ENCODE measurements at regions not wholly inside any gene's neighbourhood (a gene's known extent, or its start where the extent isn't known, plus 50 kb on each side); places are given as distances from the start of the nearest gene placed in this dataset.

DNA sequence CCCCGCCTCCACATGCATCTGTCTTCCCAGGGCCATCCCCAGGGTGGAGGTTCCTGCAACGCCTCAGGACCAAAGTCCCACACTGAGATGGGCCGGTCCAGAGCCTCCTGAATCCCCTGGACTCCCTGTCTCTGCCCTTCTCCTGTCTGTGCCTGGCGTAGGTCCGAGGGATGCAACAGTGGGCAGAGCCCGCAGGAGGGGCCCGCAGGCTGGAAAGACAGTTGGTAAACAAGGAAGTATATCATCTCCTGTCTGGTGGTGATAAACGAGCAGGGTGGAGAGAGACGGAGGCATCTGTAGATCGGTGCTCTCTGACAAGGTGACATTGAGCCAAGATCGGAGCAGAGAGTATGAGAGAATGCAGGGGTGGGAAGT lies 72.6 kb upstream of the RAB6C start:
- intact Hi-C loops (cut with micrococcal nuclease), result no loop called here
- ChIA-PET POLR2A (no interaction called here), CTCF (interaction anchor here (0.6 kb wide), 1 partner anchor 1147 kb away, joined by 4 read pairs; no protein-coding TSS in a partner anchor)
- no peak for DNase-seq
- no peaks in the 10 kb centered on the region for H3K36me3 Mint-ChIP-seq
- no peak overlapping the region for H3K27ac Mint-ChIP-seq
- H3K4me3 Mint-ChIP-seq, result no peak overlapping the region
- H3K9me3 Mint-ChIP-seq, result no peaks in the 10 kb centered on the region
- peaks cover 10% of the 10 kb centered on the region for H3K27me3 Mint-ChIP-seq
- H3K4me1 Mint-ChIP-seq (ENCODE audit: low read depth), result no peaks in the 10 kb centered on the region

DNA sequence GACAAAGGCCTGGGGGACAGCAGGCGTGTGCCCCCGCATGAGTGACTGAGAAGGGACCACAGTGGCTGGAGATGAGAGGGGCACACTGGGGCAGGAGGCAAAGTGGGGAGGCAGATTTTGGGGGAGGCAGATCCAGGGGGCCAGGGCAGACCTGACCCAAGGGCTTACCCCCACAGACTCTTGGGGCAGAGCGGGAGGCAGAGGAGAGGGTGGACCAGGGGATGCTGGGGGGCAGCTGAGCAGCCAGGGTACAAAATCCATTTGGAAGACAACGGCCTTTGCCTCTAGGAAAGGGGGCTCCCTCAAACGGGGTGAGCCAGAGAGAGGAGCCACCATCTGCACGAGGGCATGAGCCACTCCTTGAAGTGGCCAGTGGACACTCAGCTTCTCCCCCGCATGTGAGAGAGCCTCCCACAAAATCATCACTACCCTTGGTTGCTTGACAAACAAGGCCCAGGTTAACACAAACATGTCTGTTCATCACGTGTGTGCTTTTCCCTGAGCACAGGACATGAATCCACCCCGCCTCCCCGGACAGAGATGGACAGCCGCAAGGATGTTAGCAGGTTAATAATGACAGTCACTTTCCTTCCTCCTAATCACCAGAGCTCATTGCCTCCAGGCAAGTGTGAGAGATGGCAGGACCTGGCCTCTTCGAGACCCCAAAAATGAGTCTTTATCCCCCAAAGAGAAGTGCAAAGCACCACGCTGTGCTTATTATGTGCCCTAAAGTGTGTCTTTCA lies 72.0 kb upstream of the RAB6C start:
- Mint-ChIP-seq H3K4me3 (no peak overlapping the region), H3K27me3 (peaks cover 10% of the 10 kb centered on the region), H3K4me1 (ENCODE audit: low read depth) (no peaks in the 10 kb centered on the region), H3K27ac (no peak overlapping the region), H3K9me3 (no peaks in the 10 kb centered on the region), H3K36me3 (no peaks in the 10 kb centered on the region)
- ChIA-PET CTCF (interaction anchor here (0.6 kb wide), 1 partner anchor 1147 kb away, joined by 4 read pairs; no protein-coding TSS in a partner anchor), POLR2A (no interaction called here)
- intact Hi-C loops (cut with micrococcal nuclease), result no loop called here
- no peak for DNase-seq

DNA sequence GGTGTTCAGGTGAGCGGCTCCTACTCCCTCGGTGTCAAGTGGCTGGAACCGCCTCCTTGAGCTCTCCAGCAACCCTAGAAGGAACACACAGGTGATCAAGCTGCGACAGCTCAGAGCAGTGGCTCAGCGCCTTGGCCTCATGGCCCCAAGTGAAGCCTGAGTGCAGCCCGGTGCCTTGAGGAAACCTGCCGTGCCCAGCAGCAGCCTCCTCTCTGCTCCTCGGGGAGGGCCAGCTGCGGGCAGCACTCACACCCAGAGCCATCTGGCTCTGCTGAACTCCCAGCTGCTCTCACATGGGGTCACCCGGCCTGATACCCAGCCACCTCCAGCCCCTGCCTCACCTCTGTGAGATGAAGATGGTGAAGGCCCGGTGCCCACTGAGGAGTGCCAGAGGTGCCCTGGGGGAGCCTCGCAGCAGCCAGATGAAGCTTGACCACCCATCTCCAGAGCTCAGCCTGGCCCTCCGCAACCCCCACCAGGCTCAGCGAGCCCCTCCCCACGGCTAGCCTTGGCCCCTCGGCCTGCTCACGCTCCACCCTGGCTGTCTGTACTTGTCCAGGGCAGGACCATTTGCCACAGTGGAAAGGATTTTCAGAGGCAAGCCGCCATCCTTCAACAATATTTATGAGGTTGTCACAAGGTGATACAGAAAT lies 70.6 kb upstream of the RAB6C start:
- H3K9me3 Mint-ChIP-seq, result no peaks in the 10 kb centered on the region
- intact Hi-C loops (cut with micrococcal nuclease), result no loop called here
- H3K27me3 Mint-ChIP-seq, result peaks cover 10% of the 10 kb centered on the region
- ChIA-PET POLR2A (no interaction called here), CTCF (no interaction called here)
- no peaks in the 10 kb centered on the region for H3K36me3 Mint-ChIP-seq
- H3K4me3 Mint-ChIP-seq, result no peak overlapping the region
- H3K4me1 Mint-ChIP-seq (ENCODE audit: low read depth), result no peaks in the 10 kb centered on the region
- no peak for DNase-seq
- H3K27ac Mint-ChIP-seq, result no peak overlapping the region

DNA sequence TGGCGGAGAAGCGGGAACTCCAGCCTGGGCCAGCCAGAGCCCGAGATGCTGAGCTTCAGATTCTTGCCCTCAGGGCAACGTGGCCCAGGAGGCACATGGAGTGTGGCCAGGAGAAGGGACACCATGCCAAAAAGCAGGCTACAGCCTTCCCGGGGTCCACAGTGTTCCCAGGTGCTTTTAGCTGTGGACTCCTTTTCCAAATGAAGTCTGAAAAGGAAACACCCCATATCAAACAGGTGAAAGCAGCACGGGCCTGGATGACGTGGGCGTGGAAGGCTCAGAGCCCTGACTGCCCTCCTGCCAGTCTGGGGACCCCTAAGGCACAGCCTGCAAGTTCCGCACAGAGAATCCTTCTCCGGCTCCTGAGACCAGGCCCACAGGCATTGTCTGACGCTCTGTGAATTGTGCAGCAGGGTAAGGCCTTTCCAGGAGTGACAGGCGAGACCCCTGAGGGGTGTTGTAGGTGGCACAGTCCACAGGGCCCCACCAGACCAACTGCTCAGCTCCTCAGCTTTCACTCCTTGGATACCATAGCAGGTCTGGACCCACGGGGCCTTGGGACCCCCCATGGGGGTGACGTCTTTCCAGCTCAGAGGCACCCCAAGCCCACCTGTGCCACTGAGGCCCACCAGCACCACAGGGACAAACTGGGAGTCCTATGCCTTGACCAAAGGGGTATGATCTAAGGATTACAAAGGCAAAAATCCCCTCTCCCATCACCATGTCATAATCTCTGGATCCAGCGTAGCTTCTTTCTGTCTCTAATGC lies 69.6 kb upstream of the RAB6C start:
- H3K27me3 Mint-ChIP-seq, result peaks cover 10% of the 10 kb centered on the region
- CTCF ChIA-PET, result no interaction called here
- no peaks in the 10 kb centered on the region for H3K36me3 Mint-ChIP-seq
- POLR2A ChIA-PET, result no interaction called here
- DNase-seq, result no peak
- intact Hi-C loops (cut with micrococcal nuclease), result no loop called here
- no peak overlapping the region for H3K27ac Mint-ChIP-seq
- H3K4me1 Mint-ChIP-seq (ENCODE audit: low read depth), result no peaks in the 10 kb centered on the region
- H3K9me3 Mint-ChIP-seq, result no peaks in the 10 kb centered on the region
- no peak overlapping the region for H3K4me3 Mint-ChIP-seq

DNA sequence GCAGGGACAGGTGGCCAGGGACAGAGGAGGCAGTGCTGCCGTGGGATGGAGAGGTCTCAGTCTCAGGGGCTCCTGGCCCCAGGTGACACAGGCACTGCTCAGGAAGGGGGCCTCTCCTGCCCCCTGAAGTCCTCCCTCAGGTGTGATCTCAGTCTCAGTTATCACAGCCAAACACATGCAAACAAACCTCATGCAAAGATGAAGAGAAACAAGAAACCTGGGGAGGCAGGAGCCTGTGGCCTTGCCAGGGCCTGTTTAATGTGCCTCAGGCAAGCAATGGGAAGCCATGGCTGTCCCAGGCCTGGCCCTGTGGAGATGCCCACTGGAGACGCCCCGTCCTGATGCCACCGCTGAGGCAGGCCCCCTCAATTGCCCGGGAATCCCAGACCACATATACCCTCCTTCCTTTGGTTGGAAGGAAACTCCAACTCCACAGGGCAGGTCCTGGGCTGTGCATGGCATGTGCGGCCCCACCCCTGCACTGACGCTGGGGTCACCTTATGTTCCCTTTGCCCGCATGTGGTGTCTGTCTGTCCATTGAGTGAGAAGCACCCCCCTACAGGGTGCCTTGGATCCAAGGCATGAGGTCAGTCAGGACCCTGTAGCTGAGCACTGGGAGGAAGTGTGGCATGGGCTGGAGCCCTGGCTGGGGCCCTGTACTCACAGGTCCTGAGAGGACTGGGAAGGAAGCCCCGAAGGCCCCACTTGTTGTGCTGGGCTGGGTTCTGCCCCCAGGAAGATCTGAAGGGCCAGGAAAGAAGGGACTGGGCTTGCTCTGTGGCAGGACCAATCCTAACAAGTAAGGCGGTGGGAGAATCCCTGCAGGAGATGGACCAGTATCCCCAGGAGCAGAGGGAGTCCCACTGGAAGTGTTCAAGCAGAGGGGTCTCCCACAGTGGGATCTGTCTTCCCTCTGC lies 68.8 kb upstream of the RAB6C start:
- no peak for DNase-seq
- Mint-ChIP-seq H3K36me3 (no peaks in the 10 kb centered on the region), H3K4me1 (ENCODE audit: low read depth) (no peaks in the 10 kb centered on the region), H3K27me3 (peaks cover 7% of the 10 kb centered on the region), H3K4me3 (no peak overlapping the region), H3K9me3 (no peaks in the 10 kb centered on the region), H3K27ac (no peak overlapping the region)
- ChIA-PET CTCF (no interaction called here), POLR2A (no interaction called here)
- intact Hi-C loops (cut with micrococcal nuclease), result no loop called here

DNA sequence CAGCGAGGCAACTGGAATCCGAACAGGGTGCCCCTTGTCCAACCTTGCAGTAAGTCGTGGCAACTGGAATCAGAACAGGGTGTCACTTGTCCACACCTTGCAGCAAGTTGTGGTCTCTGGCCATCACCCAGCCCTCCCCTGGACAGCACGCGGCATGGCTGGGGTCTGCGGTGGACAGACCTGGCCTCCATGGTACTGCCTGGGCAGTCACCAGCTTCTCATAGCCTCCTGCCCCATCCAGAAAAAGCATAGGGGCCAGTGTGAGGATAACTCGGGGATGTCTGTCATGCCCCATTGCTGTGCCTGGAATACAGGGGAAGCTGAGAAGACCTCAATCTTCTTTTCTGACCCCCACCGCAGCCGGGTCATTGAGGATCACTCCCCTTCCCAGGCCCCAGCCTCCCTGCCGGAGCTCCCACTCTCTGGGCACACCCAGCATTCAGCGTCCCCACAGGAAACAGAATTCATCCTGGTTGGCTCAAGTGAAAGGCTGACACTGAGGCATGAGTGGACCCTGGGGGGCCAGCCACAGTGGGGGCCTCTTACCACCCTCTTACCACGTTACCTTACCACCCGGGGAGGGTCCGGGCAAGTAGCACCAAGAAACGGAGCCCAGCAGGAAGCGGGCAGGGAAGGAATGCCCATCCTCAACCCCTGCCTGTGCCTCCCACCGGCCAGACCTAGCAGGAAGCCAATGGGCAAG lies 68.0 kb upstream of the RAB6C start:
- Mint-ChIP-seq H3K4me1 (ENCODE audit: low read depth) (no peaks in the 10 kb centered on the region), H3K9me3 (no peaks in the 10 kb centered on the region), H3K27me3 (peaks cover 7% of the 10 kb centered on the region), H3K36me3 (no peaks in the 10 kb centered on the region), H3K27ac (no peak overlapping the region), H3K4me3 (no peak overlapping the region)
- intact Hi-C loops (cut with micrococcal nuclease), result no loop called here
- POLR2A ChIA-PET, result no interaction called here
- CTCF ChIA-PET, result no interaction called here
- no peak for DNase-seq

DNA sequence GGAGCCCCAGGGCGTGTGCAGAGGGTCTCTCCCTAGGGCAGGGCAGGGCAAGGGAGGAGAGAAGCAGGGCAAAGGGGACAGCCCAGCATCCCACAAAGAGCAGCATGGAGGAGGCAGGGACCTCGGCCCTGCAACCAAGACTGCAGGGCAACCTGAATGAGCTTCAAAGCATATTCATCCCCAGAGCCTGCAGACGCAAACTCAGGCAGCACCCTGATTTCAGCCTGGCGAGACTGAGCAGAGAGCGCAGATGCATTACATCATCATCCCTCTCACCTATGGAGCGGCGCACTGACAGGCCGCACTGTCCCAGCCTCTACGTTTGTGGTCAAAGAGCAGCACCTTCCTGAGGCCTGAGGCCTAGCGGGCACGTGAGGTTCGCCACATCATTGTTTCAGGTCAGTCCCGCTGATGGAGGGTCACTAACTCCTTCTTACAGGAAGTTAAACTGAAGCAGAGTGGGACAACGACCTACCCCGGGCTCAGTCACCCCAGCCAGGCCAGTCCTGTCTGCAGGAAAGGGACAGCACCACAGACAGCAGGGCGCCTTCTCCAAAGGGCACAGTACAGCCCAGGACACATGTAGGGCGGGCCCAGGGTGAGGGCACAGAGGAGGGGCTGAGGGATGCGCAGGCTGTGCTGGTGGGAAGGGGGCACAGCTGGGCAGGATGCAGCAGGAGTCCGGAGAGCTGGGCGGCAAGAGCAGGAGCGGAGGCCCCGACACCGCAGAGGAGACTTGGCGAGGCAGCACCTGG lies 67.2 kb upstream of the RAB6C start:
- Mint-ChIP-seq H3K4me1 (ENCODE audit: low read depth) (no peaks in the 10 kb centered on the region), H3K36me3 (no peaks in the 10 kb centered on the region), H3K4me3 (no peak overlapping the region), H3K9me3 (peaks cover 4% of the 10 kb centered on the region), H3K27me3 (peaks cover 5% of the 10 kb centered on the region), H3K27ac (no peak overlapping the region)
- no peak for DNase-seq
- intact Hi-C loops (cut with micrococcal nuclease), result no loop called here
- ChIA-PET POLR2A (no interaction called here), CTCF (no interaction called here)

DNA sequence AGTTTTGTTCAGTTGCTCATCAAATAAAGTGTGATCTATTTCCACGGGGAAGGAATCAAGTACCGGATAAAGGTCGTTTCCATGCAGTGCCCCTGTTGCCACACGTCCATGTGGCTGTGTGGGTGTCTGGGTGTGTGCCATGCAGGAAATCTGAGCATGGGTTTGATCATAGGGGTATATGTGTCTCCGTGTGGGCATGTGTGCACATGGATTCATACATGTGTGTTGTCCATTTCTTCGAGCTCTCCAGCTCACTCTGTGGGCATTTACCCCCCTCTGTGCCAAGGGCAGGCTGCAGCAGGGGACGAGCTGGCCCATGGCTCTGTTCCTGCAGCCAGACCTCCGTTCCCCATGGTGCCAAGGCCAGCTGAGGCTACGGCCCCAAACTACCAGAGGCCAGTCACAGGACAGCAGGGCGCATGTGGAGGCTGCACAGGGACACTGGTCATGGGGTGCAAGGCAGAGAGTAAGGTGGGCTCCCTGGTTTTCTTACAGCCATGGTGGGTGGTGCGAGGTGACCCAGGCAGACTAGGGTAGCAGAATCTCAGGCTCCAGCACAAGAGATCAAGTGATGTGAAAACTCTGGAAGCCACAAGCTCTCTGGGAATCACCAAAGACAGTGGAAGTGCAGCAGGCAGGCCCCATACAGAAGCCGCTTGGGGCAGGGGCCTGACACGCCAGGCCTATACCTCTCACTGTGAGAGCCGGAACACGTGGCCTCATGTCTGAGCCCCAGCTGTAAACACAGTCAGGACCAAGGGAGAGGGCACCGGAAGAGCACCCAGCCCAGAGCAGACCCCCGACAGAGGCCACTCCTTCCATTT lies 66.4 kb upstream of the RAB6C start:
- peaks cover 11% of the 10 kb centered on the region for H3K9me3 Mint-ChIP-seq
- H3K36me3 Mint-ChIP-seq, result no peaks in the 10 kb centered on the region
- ChIA-PET POLR2A (no interaction called here), CTCF (no interaction called here)
- no peak for DNase-seq
- H3K27me3 Mint-ChIP-seq, result peaks cover under 1% of the 10 kb centered on the region
- no peak overlapping the region for H3K4me3 Mint-ChIP-seq
- H3K4me1 Mint-ChIP-seq (ENCODE audit: low read depth), result no peaks in the 10 kb centered on the region
- intact Hi-C loops (cut with micrococcal nuclease), result no loop called here
- H3K27ac Mint-ChIP-seq, result no peak overlapping the region

DNA sequence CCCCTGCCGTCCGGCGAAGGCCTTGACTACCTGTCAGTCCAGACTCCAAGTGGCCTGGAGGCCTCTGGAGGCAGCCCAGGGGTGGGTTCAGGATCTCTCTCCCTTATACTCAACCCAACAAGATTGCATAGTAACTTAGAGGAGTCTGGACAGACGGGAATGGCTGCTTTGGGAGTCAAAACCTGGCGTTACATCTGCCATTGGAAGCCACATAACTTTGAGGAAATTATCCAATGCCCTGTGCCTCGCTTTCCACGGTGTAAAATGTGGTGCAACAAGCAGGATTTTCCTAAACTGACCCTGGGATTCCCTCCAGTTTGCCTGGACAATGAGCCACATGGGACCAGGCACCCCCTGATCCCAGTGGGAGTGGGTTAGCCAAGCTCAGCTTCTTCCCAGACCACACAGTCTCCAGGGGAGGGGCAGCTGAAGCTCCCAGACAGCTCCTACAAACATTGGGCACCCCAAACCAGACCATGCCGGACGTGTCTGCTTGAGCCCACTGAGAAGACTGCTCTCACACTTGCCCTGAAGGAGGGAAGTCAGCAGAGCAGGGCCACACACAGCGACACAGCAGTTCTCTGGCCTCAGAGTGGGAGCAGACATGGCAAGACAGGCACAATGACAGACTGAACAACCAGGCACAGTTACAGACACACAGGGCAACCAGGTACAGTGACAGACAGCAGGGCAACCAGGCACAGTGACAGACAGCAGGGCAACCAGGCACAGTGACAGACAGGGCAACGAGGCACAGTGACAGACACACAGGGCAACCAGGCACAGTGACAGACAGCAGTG lies 65.6 kb upstream of the RAB6C start:
- peaks cover 18% of the 10 kb centered on the region for H3K9me3 Mint-ChIP-seq
- no peak overlapping the region for H3K27ac Mint-ChIP-seq
- ChIA-PET POLR2A (no interaction called here), CTCF (no interaction called here)
- no peaks in the 10 kb centered on the region for H3K4me1 Mint-ChIP-seq (ENCODE audit: low read depth)
- H3K36me3 Mint-ChIP-seq, result peaks cover 4% of the 10 kb centered on the region
- no peaks in the 10 kb centered on the region for H3K27me3 Mint-ChIP-seq
- H3K4me3 Mint-ChIP-seq, result no peak overlapping the region
- no peak for DNase-seq
- intact Hi-C loops (cut with micrococcal nuclease), result no loop called here

DNA sequence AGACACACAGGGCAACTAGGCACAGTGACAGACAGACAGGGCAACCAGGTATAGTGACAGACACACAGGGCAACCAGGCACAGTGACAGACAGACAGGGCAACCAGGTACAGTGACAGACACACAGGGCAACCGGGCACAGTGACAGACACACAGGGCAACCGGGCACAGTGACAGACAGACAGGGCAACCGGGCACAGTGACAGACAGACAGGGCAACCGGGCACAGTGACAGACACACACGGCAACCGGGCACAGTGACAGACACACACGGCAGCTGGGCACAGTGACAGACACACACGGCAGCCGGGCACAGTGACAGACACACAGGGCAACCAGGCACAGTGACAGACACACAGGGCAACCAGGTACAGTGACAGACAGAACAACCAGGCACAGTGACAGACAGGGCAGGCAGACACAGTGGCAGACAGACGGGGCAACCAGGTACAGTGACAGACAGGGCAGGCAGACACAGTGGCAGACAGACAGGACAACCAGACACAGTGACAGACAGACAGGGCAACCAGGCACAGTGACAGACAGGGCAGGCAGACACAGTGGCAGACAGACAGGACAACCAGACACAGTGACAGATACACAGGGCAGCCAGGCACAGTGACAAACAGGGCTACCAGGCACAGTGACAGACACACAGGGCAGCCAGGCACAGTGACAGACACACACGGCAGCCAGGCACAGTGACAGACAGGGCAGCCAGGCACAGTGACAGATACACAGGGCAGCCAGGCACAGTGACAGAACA lies 64.7 kb upstream of the RAB6C start:
- intact Hi-C loops (cut with micrococcal nuclease), result no loop called here
- Mint-ChIP-seq H3K36me3 (peaks cover 4% of the 10 kb centered on the region), H3K27ac (no peak overlapping the region), H3K4me1 (ENCODE audit: low read depth) (no peaks in the 10 kb centered on the region), H3K9me3 (peaks cover 25% of the 10 kb centered on the region), H3K4me3 (no peak overlapping the region), H3K27me3 (no peaks in the 10 kb centered on the region)
- no peak for DNase-seq
- CTCF ChIA-PET, result no interaction called here
- POLR2A ChIA-PET, result no interaction called here

Measured in activated CD4-positive, alpha-beta memory T cell treated with anti-CD3 and anti-CD28 coated beads for 36 hours (primary cell).